ENCODE measurements at regions not wholly inside any gene's neighbourhood (a gene's known extent, or its start where the extent isn't known, plus 50 kb on each side); places are given as distances from the start of the nearest gene placed in this dataset.
"Not testable (repeated sequence)": the region's sequence is repeated elsewhere in the genome, so short reads cannot be mapped to it uniquely, and the experiment has no call there.

GRCh38 chr6:97779039-97779766, 496.2 kb upstream of the MMS22L start:
- H3K9me3 Mint-ChIP-seq; intact Hi-C loops (cut with micrococcal nuclease); DNase-seq; H3K27me3 Mint-ChIP-seq; H3K4me3 Mint-ChIP-seq; H3K36me3 Mint-ChIP-seq (ENCODE audit: low read depth); H3K27ac Mint-ChIP-seq; H3K4me1 Mint-ChIP-seq: not testable (repeated sequence)

GRCh38 chr6:97790926-97791590, 508.0 kb upstream of the MMS22L start:
- H3K27ac Mint-ChIP-seq = no peak overlapping the region
- no peaks in the 10 kb centered on the region for H3K27me3 Mint-ChIP-seq
- H3K4me3 Mint-ChIP-seq = no peak overlapping the region
- no peaks in the 10 kb centered on the region for H3K36me3 Mint-ChIP-seq (ENCODE audit: low read depth)
- intact Hi-C loops (cut with micrococcal nuclease) = no loop called here
- DNase-seq = no peak
- no peaks in the 10 kb centered on the region for H3K4me1 Mint-ChIP-seq
- peaks cover 7% of the 10 kb centered on the region for H3K9me3 Mint-ChIP-seq

GRCh38 chr6:97805596-97805995, 522.6 kb upstream of the MMS22L start:
- Mint-ChIP-seq H3K27me3 (no peaks in the 10 kb centered on the region), H3K4me1 (no peaks in the 10 kb centered on the region), H3K9me3 (no peaks in the 10 kb centered on the region), H3K36me3 (ENCODE audit: low read depth) (no peaks in the 10 kb centered on the region), H3K27ac (no peak overlapping the region), H3K4me3 (no peak overlapping the region)
- no peak for DNase-seq
- intact Hi-C loops (cut with micrococcal nuclease) = no loop called here

DNA sequence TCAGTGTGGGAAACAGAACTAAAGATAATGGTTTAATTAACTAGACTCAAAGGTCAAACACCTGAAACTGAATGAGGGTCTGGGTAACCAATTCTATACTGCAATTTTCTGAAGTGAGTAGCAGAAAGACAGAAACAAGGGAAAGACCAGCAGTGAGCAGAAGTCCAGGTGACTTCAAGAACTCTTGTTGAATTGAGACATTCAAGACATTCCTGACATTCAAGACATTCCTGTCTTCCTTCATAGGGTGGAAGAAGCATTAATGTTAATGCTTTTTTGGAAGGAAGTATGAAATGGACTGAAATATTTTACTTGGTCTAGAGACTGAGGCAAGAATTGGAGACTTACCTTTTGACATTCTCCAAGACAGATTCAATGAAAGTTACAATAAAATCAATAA, 529.9 kb upstream of the MMS22L start:
- DNase-seq = no peak
- no peak overlapping the region for H3K4me3 Mint-ChIP-seq
- H3K4me1 Mint-ChIP-seq = no peaks in the 10 kb centered on the region
- no peaks in the 10 kb centered on the region for H3K9me3 Mint-ChIP-seq
- H3K27ac Mint-ChIP-seq = no peak overlapping the region
- no peaks in the 10 kb centered on the region for H3K36me3 Mint-ChIP-seq (ENCODE audit: low read depth)
- H3K27me3 Mint-ChIP-seq = no peaks in the 10 kb centered on the region
- intact Hi-C loops (cut with micrococcal nuclease) = no loop called here

GRCh38 chr6:97813889-97814567, 531.0 kb upstream of the MMS22L start:
- Mint-ChIP-seq H3K4me1 (no peaks in the 10 kb centered on the region), H3K9me3 (no peaks in the 10 kb centered on the region), H3K27ac (no peak overlapping the region), H3K27me3 (no peaks in the 10 kb centered on the region), H3K36me3 (ENCODE audit: low read depth) (no peaks in the 10 kb centered on the region), H3K4me3 (no peak overlapping the region)
- no peak for DNase-seq
- intact Hi-C loops (cut with micrococcal nuclease) = no loop called here

- H3K9me3 Mint-ChIP-seq = no peaks in the 10 kb centered on the region
- H3K36me3 Mint-ChIP-seq (ENCODE audit: low read depth) = no peaks in the 10 kb centered on the region
- no peak overlapping the region for H3K27ac Mint-ChIP-seq
- no peaks in the 10 kb centered on the region for H3K4me1 Mint-ChIP-seq
- intact Hi-C loops (cut with micrococcal nuclease) = no loop called here
- no peaks in the 10 kb centered on the region for H3K27me3 Mint-ChIP-seq
- no peak overlapping the region for H3K4me3 Mint-ChIP-seq
- no peak for DNase-seq
Measured at GRCh38 chr6:97815301-97815812, 532.3 kb upstream of the MMS22L start.

DNA sequence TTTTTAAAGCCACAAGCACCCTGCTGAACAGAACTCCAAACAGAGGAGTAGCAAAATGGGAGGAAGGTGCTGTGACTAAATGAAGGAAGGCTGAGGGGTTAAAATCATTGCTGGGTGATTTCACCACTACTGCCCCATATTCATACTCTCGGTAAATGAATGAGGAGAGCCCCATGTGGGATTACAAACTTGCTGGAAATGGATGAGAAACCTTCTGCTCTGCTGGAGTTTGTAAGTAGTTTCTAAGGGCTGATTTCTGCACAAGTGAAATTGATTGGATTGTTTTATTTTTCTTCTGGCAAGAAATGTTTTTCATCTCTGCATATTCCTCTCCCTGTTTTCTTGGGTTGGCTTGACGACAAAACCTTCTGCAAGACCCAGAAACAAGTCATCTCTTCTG, 533.5 kb upstream of the MMS22L start:
- H3K27me3 Mint-ChIP-seq = no peaks in the 10 kb centered on the region
- no peak overlapping the region for H3K4me3 Mint-ChIP-seq
- no peaks in the 10 kb centered on the region for H3K36me3 Mint-ChIP-seq (ENCODE audit: low read depth)
- intact Hi-C loops (cut with micrococcal nuclease) = no loop called here
- no peak for DNase-seq
- H3K27ac Mint-ChIP-seq = no peak overlapping the region
- no peaks in the 10 kb centered on the region for H3K4me1 Mint-ChIP-seq
- no peaks in the 10 kb centered on the region for H3K9me3 Mint-ChIP-seq

GRCh38 chr6:97819710-97820109, 536.7 kb upstream of the MMS22L start:
- Mint-ChIP-seq H3K27ac (no peak overlapping the region), H3K27me3 (no peaks in the 10 kb centered on the region), H3K4me1 (no peaks in the 10 kb centered on the region), H3K36me3 (ENCODE audit: low read depth) (no peaks in the 10 kb centered on the region), H3K4me3 (no peak overlapping the region), H3K9me3 (no peaks in the 10 kb centered on the region)
- intact Hi-C loops (cut with micrococcal nuclease) = no loop called here
- DNase-seq = no peak

DNA sequence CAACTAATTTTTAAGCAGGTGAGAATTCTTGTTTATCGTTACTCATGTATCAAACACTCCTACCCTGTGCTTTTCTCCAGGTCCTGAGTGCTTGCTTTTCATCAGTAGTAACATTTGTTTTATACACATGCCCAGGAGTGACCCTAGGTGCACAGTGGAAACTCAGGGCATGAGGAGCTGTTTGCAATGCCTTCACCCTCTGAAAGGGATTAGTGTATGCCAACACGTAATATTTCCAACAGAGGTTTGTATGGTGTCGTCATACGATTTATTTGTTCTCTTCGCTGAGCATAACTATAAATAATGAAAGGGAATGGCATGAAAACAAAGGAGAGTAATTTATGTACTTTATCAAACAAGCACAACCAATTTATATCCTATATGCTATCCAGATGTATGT, 537.4 kb upstream of the MMS22L start:
- Mint-ChIP-seq H3K27ac (no peak overlapping the region), H3K4me3 (no peak overlapping the region), H3K4me1 (no peaks in the 10 kb centered on the region), H3K36me3 (ENCODE audit: low read depth) (no peaks in the 10 kb centered on the region), H3K27me3 (no peaks in the 10 kb centered on the region), H3K9me3 (no peaks in the 10 kb centered on the region)
- no peak for DNase-seq
- intact Hi-C loops (cut with micrococcal nuclease) = no loop called here

- Mint-ChIP-seq H3K9me3 (no peaks in the 10 kb centered on the region), H3K27me3 (no peaks in the 10 kb centered on the region), H3K36me3 (ENCODE audit: low read depth) (no peaks in the 10 kb centered on the region), H3K4me3 (no peak overlapping the region), H3K27ac (no peak overlapping the region), H3K4me1 (no peaks in the 10 kb centered on the region)
- DNase-seq = no peak
- intact Hi-C loops (cut with micrococcal nuclease) = no loop called here
Measured at GRCh38 chr6:97822632-97823031, 539.6 kb upstream of the MMS22L start.

- intact Hi-C loops (cut with micrococcal nuclease) = no loop called here
- Mint-ChIP-seq H3K27me3 (no peaks in the 10 kb centered on the region), H3K36me3 (ENCODE audit: low read depth) (no peaks in the 10 kb centered on the region), H3K9me3 (no peaks in the 10 kb centered on the region), H3K4me3 (no peak overlapping the region), H3K27ac (no peak overlapping the region), H3K4me1 (no peaks in the 10 kb centered on the region)
- DNase-seq = no peak
Measured at GRCh38 chr6:97841763-97842162, 558.7 kb upstream of the MMS22L start.

DNA sequence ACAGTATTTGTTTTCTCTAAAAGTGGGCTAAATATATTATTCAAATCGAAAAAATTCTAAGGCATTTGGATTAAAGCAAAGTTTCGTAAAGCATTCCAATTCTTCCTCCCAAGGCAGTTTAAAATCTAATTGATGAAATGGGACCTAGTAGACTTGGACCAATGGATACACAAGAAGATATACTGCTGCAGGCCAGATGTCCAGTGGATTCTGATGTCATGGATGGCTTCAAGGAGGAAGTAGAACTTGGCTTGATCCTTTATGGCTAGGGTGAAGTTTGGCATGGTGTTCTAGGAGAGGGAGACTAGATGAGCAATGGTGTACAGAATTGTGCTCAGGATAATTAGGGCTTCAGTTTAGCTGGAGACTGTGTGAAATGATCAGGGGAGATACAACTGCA, 559.5 kb upstream of the MMS22L start:
- intact Hi-C loops (cut with micrococcal nuclease) = no loop called here
- H3K9me3 Mint-ChIP-seq = no peaks in the 10 kb centered on the region
- no peaks in the 10 kb centered on the region for H3K27me3 Mint-ChIP-seq
- H3K4me3 Mint-ChIP-seq = no peak overlapping the region
- no peaks in the 10 kb centered on the region for H3K36me3 Mint-ChIP-seq (ENCODE audit: low read depth)
- no peak overlapping the region for H3K27ac Mint-ChIP-seq
- H3K4me1 Mint-ChIP-seq = no peaks in the 10 kb centered on the region
- no peak for DNase-seq

- no peak overlapping the region for H3K4me3 Mint-ChIP-seq
- no peaks in the 10 kb centered on the region for H3K9me3 Mint-ChIP-seq
- no peaks in the 10 kb centered on the region for H3K36me3 Mint-ChIP-seq (ENCODE audit: low read depth)
- intact Hi-C loops (cut with micrococcal nuclease) = no loop called here
- no peaks in the 10 kb centered on the region for H3K4me1 Mint-ChIP-seq
- no peak for DNase-seq
- no peaks in the 10 kb centered on the region for H3K27me3 Mint-ChIP-seq
- no peak overlapping the region for H3K27ac Mint-ChIP-seq
Measured at GRCh38 chr6:97849390-97849789, 566.4 kb upstream of the MMS22L start.

GRCh38 chr6:97850458-97851212, 567.6 kb upstream of the MMS22L start:
- Mint-ChIP-seq H3K27me3 (no peaks in the 10 kb centered on the region), H3K9me3 (no peaks in the 10 kb centered on the region), H3K36me3 (ENCODE audit: low read depth) (no peaks in the 10 kb centered on the region), H3K27ac (no peak overlapping the region), H3K4me3 (no peak overlapping the region), H3K4me1 (no peaks in the 10 kb centered on the region)
- intact Hi-C loops (cut with micrococcal nuclease) = no loop called here
- no peak for DNase-seq
